Loucy (cell line): ENCODE measurements at regions not wholly inside any gene's neighbourhood (a gene's known extent, or its start where the extent isn't known, plus 50 kb on each side); places are given as distances from the start of the nearest gene placed in this dataset.

Source experiments
- EZH2phosphoT487 ChIP-seq: fragments of 200-600 bp; IDR thresholded peaks from 2 replicates; pipeline ENCODE4 v1.6.1; 2018; ENCODE audit warnings: antibody characterized with exemption, mild to moderate bottlenecking, moderate library complexity, borderline replicate concordance
- TF ChIP-seq, protein P1 (sequence below): fragments of 200-600 bp; sonication (generic); conservative IDR thresholded peaks from 2 replicates; pipeline ENCODE4 v1.5.1; 2014; ENCODE audit warnings: mild to moderate bottlenecking, antibody characterized with exemption, low read length

DNA sequence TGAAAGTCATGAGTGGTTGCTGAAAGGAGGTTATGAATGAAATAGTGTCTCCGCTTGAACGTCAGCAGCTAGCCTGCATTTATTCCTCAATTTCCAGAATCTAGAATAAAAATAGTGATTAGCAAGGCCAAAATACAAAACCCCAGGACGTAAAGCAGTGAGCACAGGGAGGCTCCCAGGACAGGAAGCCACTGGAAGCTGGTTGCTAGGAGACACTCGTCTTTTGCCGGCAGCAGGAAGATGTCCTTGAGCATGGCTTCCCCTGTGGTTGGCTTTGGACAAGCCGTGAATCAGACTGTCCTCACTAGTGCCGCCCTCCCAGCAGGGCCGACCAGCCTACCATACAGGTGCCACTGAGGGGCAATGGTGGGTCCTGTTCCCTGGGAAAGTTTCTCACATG, 374.4 kb downstream of the MTX2 start:
- TF ChIP-seq, protein P1, sequence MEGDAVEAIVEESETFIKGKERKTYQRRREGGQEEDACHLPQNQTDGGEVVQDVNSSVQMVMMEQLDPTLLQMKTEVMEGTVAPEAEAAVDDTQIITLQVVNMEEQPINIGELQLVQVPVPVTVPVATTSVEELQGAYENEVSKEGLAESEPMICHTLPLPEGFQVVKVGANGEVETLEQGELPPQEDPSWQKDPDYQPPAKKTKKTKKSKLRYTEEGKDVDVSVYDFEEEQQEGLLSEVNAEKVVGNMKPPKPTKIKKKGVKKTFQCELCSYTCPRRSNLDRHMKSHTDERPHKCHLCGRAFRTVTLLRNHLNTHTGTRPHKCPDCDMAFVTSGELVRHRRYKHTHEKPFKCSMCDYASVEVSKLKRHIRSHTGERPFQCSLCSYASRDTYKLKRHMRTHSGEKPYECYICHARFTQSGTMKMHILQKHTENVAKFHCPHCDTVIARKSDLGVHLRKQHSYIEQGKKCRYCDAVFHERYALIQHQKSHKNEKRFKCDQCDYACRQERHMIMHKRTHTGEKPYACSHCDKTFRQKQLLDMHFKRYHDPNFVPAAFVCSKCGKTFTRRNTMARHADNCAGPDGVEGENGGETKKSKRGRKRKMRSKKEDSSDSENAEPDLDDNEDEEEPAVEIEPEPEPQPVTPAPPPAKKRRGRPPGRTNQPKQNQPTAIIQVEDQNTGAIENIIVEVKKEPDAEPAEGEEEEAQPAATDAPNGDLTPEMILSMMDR, result no peak
- TF ChIP-seq EZH2phosphoT487, result no peak
